ENCODE measurements at regions not wholly inside any gene's neighbourhood (a gene's known extent, or its start where the extent isn't known, plus 50 kb on each side); places are given as distances from the start of the nearest gene placed in this dataset.

- FAIRE-seq: no peak
Measured at GRCh38 chr2:120983344-120983743, 247.7 kb downstream of the GLI2 start.

- FAIRE-seq: no peak
Measured at GRCh38 chr2:120984046-120984445, 248.4 kb downstream of the GLI2 start.

- FAIRE-seq: no peak
Measured at GRCh38 chr2:120984452-120985173, 248.9 kb downstream of the GLI2 start.

GRCh38 chr2:120985174-120985996 lies 249.7 kb downstream of the GLI2 start:
- FAIRE-seq: no peak

GRCh38 chr2:120985997-120986651 lies 250.5 kb downstream of the GLI2 start:
- no peak for FAIRE-seq

GRCh38 chr2:120986898-120987650 lies 251.4 kb downstream of the GLI2 start:
- FAIRE-seq: no peak

GRCh38 chr2:120988051-120988699 lies 252.5 kb downstream of the GLI2 start:
- no peak for FAIRE-seq

- FAIRE-seq: no peak
Measured at GRCh38 chr2:120988700-120989511, 253.2 kb downstream of the GLI2 start.

GRCh38 chr2:120989512-120990441 lies 254.1 kb downstream of the GLI2 start:
- FAIRE-seq: no peak

- FAIRE-seq: no peak
Measured at GRCh38 chr2:120990451-120990871, 254.8 kb downstream of the GLI2 start.

GRCh38 chr2:120991441-120991840 lies 255.8 kb downstream of the GLI2 start:
- FAIRE-seq: no peak

- no peak for FAIRE-seq
Measured at GRCh38 chr2:120992791-120993555, 257.3 kb downstream of the GLI2 start.

GRCh38 chr2:120993661-120994060 lies 258.0 kb downstream of the GLI2 start:
- no peak for FAIRE-seq

GRCh38 chr2:120994301-120994995 lies 258.8 kb downstream of the GLI2 start:
- FAIRE-seq: no peak

GRCh38 chr2:120995152-120995551 lies 259.5 kb downstream of the GLI2 start:
- no peak for FAIRE-seq

GRCh38 chr2:120995656-120996190 lies 260.1 kb downstream of the GLI2 start:
- no peak for FAIRE-seq

GRCh38 chr2:120999377-121000097 lies 263.9 kb downstream of the GLI2 start:
- no peak for FAIRE-seq

GRCh38 chr2:121000804-121001203 lies 265.1 kb downstream of the GLI2 start:
- no peak for FAIRE-seq
